ENCODE measurements at regions not wholly inside any gene's neighbourhood (a gene's known extent, or its start where the extent isn't known, plus 50 kb on each side); places are given as distances from the start of the nearest gene placed in this dataset.

- 39 to 40% methylated on average over 3 of the region's 3 CpGs for WGBS, 2 donors
- H3K4me1 ChIP-seq = no peaks in the 10 kb centered on the region
- H3K27me3 ChIP-seq = no peaks in the 10 kb centered on the region
- intact Hi-C loops (cut with DNase I) = no loop called here
- no peak for DNase-seq
- H3K9me3 ChIP-seq = peaks cover 0 to 2% (median 0%) of the 10 kb centered on the region in 3 donors
- no peak overlapping the region for H3K4me3 ChIP-seq
- ATAC-seq = no peak
- TF ChIP-seq CTCF (IDR thresholded peaks at IDR 0.05) (no peak), POLR2A (IDR thresholded peaks at IDR 0.05) (no peak)
- H3K27ac ChIP-seq = no peak overlapping the region
- no peaks in the 10 kb centered on the region for H3K36me3 ChIP-seq (replicated peaks in 1 of 2; ENCODE audit: insufficient read depth in 1 of 2, low read depth in 2 of 2)
Measured at GRCh38 chr2:107729440-107729839, 97.3 kb upstream of the RGPD4 start.

GRCh38 chr2:107730898-107731297 lies 95.8 kb upstream of the RGPD4 start:
- Histone ChIP-seq H3K36me3 (replicated peaks in 1 of 2; ENCODE audit: insufficient read depth in 1 of 2, low read depth in 2 of 2) (no peaks in the 10 kb centered on the region), H3K9me3 (peaks cover 0 to 2% (median 0%) of the 10 kb centered on the region in 3 donors), H3K4me1 (no peaks in the 10 kb centered on the region), H3K27ac (no peak overlapping the region), H3K4me3 (no peak overlapping the region), H3K27me3 (no peaks in the 10 kb centered on the region)
- intact Hi-C loops (cut with DNase I) = no loop called here
- WGBS, 2 donors = 41 to 44% methylated on average over 2 of the region's 2 CpGs
- ATAC-seq (no peak), DNase-seq (no peak)
- no peak for TF ChIP-seq CTCF (IDR thresholded peaks at IDR 0.05)
- TF ChIP-seq POLR2A (IDR thresholded peaks at IDR 0.05) = no peak

- ATAC-seq (no peak), DNase-seq (no peak)
- TF ChIP-seq CTCF (IDR thresholded peaks at IDR 0.05) (no peak), POLR2A (IDR thresholded peaks at IDR 0.05) (no peak)
- Histone ChIP-seq H3K27me3 (no peaks in the 10 kb centered on the region), H3K9me3 (peaks cover 0 to 2% (median 0%) of the 10 kb centered on the region in 3 donors), H3K4me3 (no peak overlapping the region), H3K27ac (no peak overlapping the region), H3K36me3 (replicated peaks in 1 of 2; ENCODE audit: insufficient read depth in 1 of 2, low read depth in 2 of 2) (no peaks in the 10 kb centered on the region), H3K4me1 (no peaks in the 10 kb centered on the region)
- intact Hi-C loops (cut with DNase I) = no loop called here
Measured at GRCh38 chr2:107731435-107731834, 95.3 kb upstream of the RGPD4 start.

GRCh38 chr2:107735201-107735600 lies 91.5 kb upstream of the RGPD4 start:
- Histone ChIP-seq H3K4me1 (no peaks in the 10 kb centered on the region), H3K27me3 (no peaks in the 10 kb centered on the region), H3K9me3 (no peaks in the 10 kb centered on the region), H3K27ac (no peak overlapping the region), H3K4me3 (no peak overlapping the region), H3K36me3 (replicated peaks in 1 of 2; ENCODE audit: insufficient read depth in 1 of 2, low read depth in 2 of 2) (no peaks in the 10 kb centered on the region)
- no peak for DNase-seq
- intact Hi-C loops (cut with DNase I) = no loop called here
- TF ChIP-seq POLR2A (IDR thresholded peaks at IDR 0.05) (no peak), CTCF (IDR thresholded peaks at IDR 0.05) (no peak)
- WGBS, 2 donors = 51 to 54% methylated on average over 2 of the region's 2 CpGs
- no peak for ATAC-seq

GRCh38 chr2:107737756-107738155 lies 88.9 kb upstream of the RGPD4 start:
- H3K27me3 ChIP-seq = no peaks in the 10 kb centered on the region
- no peak for DNase-seq
- TF ChIP-seq POLR2A (IDR thresholded peaks at IDR 0.05) = no peak
- H3K4me3 ChIP-seq = no peak overlapping the region
- H3K36me3 ChIP-seq (replicated peaks in 1 of 2; ENCODE audit: insufficient read depth in 1 of 2, low read depth in 2 of 2) = no peaks in the 10 kb centered on the region
- no peak for ATAC-seq
- H3K4me1 ChIP-seq = no peaks in the 10 kb centered on the region
- intact Hi-C loops (cut with DNase I) = no loop called here
- H3K27ac ChIP-seq = no peak overlapping the region
- no peaks in the 10 kb centered on the region for H3K9me3 ChIP-seq
